ENCODE measurements at regions not wholly inside any gene's neighbourhood (a gene's known extent, or its start where the extent isn't known, plus 50 kb on each side); places are given as distances from the start of the nearest gene placed in this dataset.

DNA sequence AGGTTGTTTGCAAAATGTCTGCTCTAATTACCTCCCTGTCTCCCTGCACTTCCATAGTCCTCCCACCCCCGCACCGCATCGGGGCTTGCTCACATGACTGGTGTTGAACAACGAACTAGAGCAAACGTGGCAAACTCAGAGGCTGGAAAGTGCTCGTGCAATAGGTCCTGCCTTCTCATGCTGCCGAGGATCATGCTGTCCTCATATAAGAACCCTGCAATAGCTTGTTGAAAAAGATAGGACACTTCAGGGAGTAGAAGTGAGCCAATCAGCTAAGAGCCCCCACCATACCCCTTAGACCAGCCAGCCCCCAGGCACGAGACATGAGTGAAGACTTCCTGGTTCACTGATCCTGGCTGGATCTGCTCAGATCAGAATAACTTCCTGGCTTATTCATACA lies 219.2 kb downstream of the C6orf118 start:
- no peaks in the 10 kb centered on the region for H3K36me3 ChIP-seq
- no peak overlapping the region for H3K27ac ChIP-seq
- 50 to 57% methylated on average over 8 of the region's 8 CpGs for WGBS, 2 donors
- H3K27me3 ChIP-seq, result no peaks in the 10 kb centered on the region
- no peak for DNase-seq (ENCODE audit: low spot score in 2 of 2)
- peaks cover 0 to 3% (median 0%) of the 10 kb centered on the region in 4 donors for H3K4me1 ChIP-seq
- H3K4me3 ChIP-seq, result no peak overlapping the region
- H3K9me3 ChIP-seq, result peaks cover 0 to 2% (median 0%) of the 10 kb centered on the region in 4 donors
- TF ChIP-seq EP300 (IDR thresholded peaks at IDR 0.05), result no peak
- no peak for TF ChIP-seq POLR2A (IDR thresholded peaks at IDR 0.05)
- TF ChIP-seq, protein P1, sequence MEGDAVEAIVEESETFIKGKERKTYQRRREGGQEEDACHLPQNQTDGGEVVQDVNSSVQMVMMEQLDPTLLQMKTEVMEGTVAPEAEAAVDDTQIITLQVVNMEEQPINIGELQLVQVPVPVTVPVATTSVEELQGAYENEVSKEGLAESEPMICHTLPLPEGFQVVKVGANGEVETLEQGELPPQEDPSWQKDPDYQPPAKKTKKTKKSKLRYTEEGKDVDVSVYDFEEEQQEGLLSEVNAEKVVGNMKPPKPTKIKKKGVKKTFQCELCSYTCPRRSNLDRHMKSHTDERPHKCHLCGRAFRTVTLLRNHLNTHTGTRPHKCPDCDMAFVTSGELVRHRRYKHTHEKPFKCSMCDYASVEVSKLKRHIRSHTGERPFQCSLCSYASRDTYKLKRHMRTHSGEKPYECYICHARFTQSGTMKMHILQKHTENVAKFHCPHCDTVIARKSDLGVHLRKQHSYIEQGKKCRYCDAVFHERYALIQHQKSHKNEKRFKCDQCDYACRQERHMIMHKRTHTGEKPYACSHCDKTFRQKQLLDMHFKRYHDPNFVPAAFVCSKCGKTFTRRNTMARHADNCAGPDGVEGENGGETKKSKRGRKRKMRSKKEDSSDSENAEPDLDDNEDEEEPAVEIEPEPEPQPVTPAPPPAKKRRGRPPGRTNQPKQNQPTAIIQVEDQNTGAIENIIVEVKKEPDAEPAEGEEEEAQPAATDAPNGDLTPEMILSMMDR (IDR thresholded peaks at IDR 0.05), result no peak

DNA sequence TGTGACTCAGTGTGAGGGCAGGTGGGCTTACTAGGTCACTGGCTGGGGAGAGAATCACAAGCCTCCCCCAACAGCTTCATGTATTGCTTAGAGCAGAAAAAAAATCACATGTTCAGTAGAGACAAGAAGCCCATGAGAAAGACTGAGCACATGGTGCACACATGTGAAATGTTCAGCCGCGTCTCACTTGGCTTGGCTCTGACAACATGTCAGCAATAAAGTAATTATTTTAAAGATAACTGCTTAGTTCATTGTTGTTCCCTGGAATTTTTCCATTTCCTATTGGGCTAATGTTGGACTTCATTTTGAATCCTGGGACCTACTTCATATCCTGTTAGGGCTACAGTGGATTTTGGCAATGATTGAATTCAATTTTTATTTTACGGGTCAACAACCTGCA lies 222.6 kb downstream of the C6orf118 start:
- Histone ChIP-seq H3K9me3 (no peaks in the 10 kb centered on the region), H3K27ac (no peak overlapping the region), H3K4me3 (no peak overlapping the region), H3K27me3 (no peaks in the 10 kb centered on the region), H3K4me1 (peaks cover 0 to 10% (median 0%) of the 10 kb centered on the region in 4 donors), H3K36me3 (no peaks in the 10 kb centered on the region)
- no peak for TF ChIP-seq POLR2A (IDR thresholded peaks at IDR 0.05)
- TF ChIP-seq, protein P1 (IDR thresholded peaks at IDR 0.05), result no peak
- no peak for TF ChIP-seq EP300 (IDR thresholded peaks at IDR 0.05)
- no peak for DNase-seq (ENCODE audit: low spot score in 2 of 2)
- 71 to 75% methylated on average over 3 of the region's 3 CpGs for WGBS, 2 donors

DNA sequence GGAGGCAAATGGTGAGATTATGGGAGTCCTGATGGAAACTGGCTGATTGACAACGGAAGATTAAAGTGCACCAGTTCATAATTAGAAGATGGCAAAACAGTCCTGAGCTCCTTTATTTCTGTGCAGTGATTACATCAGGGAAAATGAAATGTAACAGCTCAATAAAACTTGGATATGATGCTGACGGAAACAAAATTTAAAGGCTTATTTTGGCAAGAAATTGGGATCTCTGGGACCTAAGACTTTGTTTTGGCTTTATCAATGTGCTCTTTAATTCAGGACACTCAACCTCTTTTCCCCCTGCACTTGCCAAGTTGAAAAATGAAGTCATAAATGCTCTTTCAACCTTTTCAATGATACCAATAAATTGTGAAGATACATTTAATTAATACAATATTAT lies 226.8 kb downstream of the C6orf118 start:
- no peak for TF ChIP-seq EP300 (IDR thresholded peaks at IDR 0.05)
- TF ChIP-seq, protein P1 (IDR thresholded peaks at IDR 0.05), result no peak
- no peak for TF ChIP-seq POLR2A (IDR thresholded peaks at IDR 0.05)
- H3K27me3 ChIP-seq, result no peaks in the 10 kb centered on the region
- peaks cover 0 to 6% (median 0%) of the 10 kb centered on the region in 4 donors for H3K4me1 ChIP-seq
- no peak overlapping the region for H3K27ac ChIP-seq
- H3K9me3 ChIP-seq, result no peaks in the 10 kb centered on the region
- WGBS, 2 donors, result 37 to 42% methylated on average over 2 of the region's 2 CpGs
- no peak overlapping the region for H3K4me3 ChIP-seq
- no peaks in the 10 kb centered on the region for H3K36me3 ChIP-seq
- DNase-seq (ENCODE audit: low spot score in 2 of 2), result no peak

DNA sequence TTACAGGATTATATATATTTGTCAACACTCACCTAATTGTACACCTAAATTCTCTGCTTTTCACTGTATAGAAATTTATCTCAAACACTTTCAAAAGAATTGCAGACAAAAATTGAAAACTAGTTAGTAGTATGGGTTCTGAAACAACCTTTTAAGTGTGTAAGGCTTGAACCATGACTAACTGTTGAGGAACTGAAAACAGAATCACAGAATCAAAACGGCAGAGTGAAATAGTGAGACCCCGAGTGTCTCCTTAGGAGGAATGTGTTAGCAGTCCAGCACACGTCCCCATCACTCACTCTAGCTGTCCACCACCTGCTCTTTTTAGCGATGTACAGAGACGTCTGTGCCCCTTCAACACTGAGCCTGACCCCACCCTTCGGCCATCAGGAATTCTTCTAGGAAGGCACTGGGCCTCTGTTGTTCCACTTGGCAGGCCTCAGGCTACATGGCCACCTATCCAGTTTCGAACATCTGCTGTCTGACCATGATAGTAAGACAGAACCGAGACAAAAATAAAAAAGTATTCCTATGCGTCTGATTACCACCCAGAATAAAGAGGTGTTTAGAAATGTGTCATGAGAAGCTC lies 227.4 kb downstream of the C6orf118 start:
- Histone ChIP-seq H3K27ac (no peak overlapping the region), H3K4me1 (peaks cover 0 to 6% (median 0%) of the 10 kb centered on the region in 4 donors), H3K9me3 (no peaks in the 10 kb centered on the region), H3K4me3 (no peak overlapping the region), H3K27me3 (no peaks in the 10 kb centered on the region), H3K36me3 (no peaks in the 10 kb centered on the region)
- no peak for DNase-seq (ENCODE audit: low spot score in 2 of 2)
- 72 to 79% methylated on average over 9 of the region's 9 CpGs for WGBS, 2 donors
- TF ChIP-seq, protein P1 (IDR thresholded peaks at IDR 0.05), result no peak
- TF ChIP-seq EP300 (IDR thresholded peaks at IDR 0.05) (no peak), POLR2A (IDR thresholded peaks at IDR 0.05) (no peak)

DNA sequence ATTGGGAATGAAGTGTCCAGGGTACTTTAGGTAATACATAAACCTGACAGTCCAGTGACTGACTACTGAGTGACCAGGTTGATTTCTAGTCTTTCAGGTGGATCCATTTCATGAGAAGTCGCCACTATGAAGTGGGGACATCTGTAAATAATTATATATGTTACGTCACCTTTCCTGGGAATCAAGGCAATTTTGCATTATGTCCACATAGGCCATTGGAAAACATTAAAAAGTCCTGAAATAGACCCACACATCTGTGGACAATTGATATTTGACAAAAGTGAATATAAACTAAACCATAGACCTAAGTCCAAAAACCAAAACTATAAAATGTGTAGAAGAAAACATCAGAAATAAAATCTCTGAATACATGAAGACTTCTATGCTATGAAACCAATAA lies 231.5 kb downstream of the C6orf118 start:
- H3K4me3 ChIP-seq, result no peak overlapping the region
- H3K27me3 ChIP-seq, result no peaks in the 10 kb centered on the region
- H3K4me1 ChIP-seq, result peaks cover 0 to 6% (median 0%) of the 10 kb centered on the region in 4 donors
- H3K9me3 ChIP-seq, result no peaks in the 10 kb centered on the region
- no peak overlapping the region for H3K27ac ChIP-seq
- 93 to 94% methylated on average over 2 of the region's 2 CpGs for WGBS, 2 donors
- no peak for DNase-seq (ENCODE audit: low spot score in 2 of 2)
- TF ChIP-seq POLR2A (IDR thresholded peaks at IDR 0.05) (no peak), EP300 (IDR thresholded peaks at IDR 0.05) (no peak)
- TF ChIP-seq, protein P1 (IDR thresholded peaks at IDR 0.05), result no peak
- H3K36me3 ChIP-seq, result no peaks in the 10 kb centered on the region

Measured in tibial nerve (tissue), 4 donors.